Fibroblast of the aortic adventitia (primary cell): ENCODE measurements at regions not wholly inside any gene's neighbourhood (a gene's known extent, or its start where the extent isn't known, plus 50 kb on each side); places are given as distances from the start of the nearest gene placed in this dataset.

Experiments
- DNase-seq: peaks from one replicate; pipeline ENCODE4 v3.0.0-alpha.2; 2010; ENCODE audit warnings: low read depth
- H3K4me3 ChIP-seq: 2 replicates; pipeline ENCODE4 v1.5.1; 2011; ENCODE audit warnings: low read depth, mild to moderate bottlenecking, control low read depth, low read length, moderate library complexity
- CTCF ChIP-seq: IDR thresholded peaks from 2 replicates; pipeline ENCODE4 v1.5.1; 2011; ENCODE audit warnings: mild to moderate bottlenecking, low read length, control low read depth, inconsistent platforms; ENCODE audit not compliant: insufficient read depth

GRCh38 chr19:28511655-28512054 lies 701.3 kb downstream of the UQCRFS1 start:
- H3K4me3 ChIP-seq: no peak overlapping the region
- no peak for TF ChIP-seq CTCF
- DNase-seq: no peak

GRCh38 chr19:28509079-28509895 lies 703.7 kb downstream of the UQCRFS1 start:
- no peak for DNase-seq
- no peak for TF ChIP-seq CTCF
- no peak overlapping the region for H3K4me3 ChIP-seq

- no peak for TF ChIP-seq CTCF
- DNase-seq: no peak
- no peak overlapping the region for H3K4me3 ChIP-seq
These were observed 704.3 kb downstream of the UQCRFS1 start for GRCh38 chr19:28508666-28509065.

- no peak for DNase-seq
- no peak overlapping the region for H3K4me3 ChIP-seq
- no peak for TF ChIP-seq CTCF
These were observed 707.0 kb downstream of the UQCRFS1 start for GRCh38 chr19:28505933-28506332.

- DNase-seq: no peak
- H3K4me3 ChIP-seq: no peak overlapping the region
- no peak for TF ChIP-seq CTCF
These were observed 707.8 kb downstream of the UQCRFS1 start for GRCh38 chr19:28505134-28505533.

- H3K4me3 ChIP-seq: no peak overlapping the region
- no peak for DNase-seq
- no peak for TF ChIP-seq CTCF
These were observed 708.2 kb downstream of the UQCRFS1 start for GRCh38 chr19:28504727-28505126.

GRCh38 chr19:28504139-28504538 lies 708.8 kb downstream of the UQCRFS1 start:
- TF ChIP-seq CTCF: no peak
- no peak for DNase-seq
- no peak overlapping the region for H3K4me3 ChIP-seq
